ENCODE measurements at regions not wholly inside any gene's neighbourhood (a gene's known extent, or its start where the extent isn't known, plus 50 kb on each side); places are given as distances from the start of the nearest gene placed in this dataset.

- TF ChIP-seq CSDC2 (CRISPR knock-in tag; IDR thresholded peaks at IDR 0.05) (no peak), ZFP30 (CRISPR knock-in tag; IDR thresholded peaks at IDR 0.05) (no peak), SNAI2 (CRISPR knock-in tag; IDR thresholded peaks at IDR 0.05) (no peak), TOX (CRISPR knock-in tag; IDR thresholded peaks at IDR 0.05; ENCODE audit: borderline replicate concordance) (no peak), ZC3H10 (CRISPR knock-in tag; IDR thresholded peaks at IDR 0.05) (no peak), PATZ1 (CRISPR knock-in tag; IDR thresholded peaks at IDR 0.05; ENCODE audit: borderline replicate concordance) (no peak), CREB5 (CRISPR knock-in tag; IDR thresholded peaks at IDR 0.05; ENCODE audit: low read depth) (no peak), ZNF8 (CRISPR knock-in tag; IDR thresholded peaks at IDR 0.05) (no peak)
- ATAC-seq: no peak
Measured at GRCh38 chr2:239470151-239470900, 69.5 kb upstream of the HDAC4 start.

- TF ChIP-seq CREB5 (CRISPR knock-in tag; IDR thresholded peaks at IDR 0.05; ENCODE audit: low read depth): no peak
- TF ChIP-seq TSHZ2 (CRISPR knock-in tag; IDR thresholded peaks at IDR 0.05): no peak
- no peak for TF ChIP-seq OSR1 (CRISPR knock-in tag; IDR thresholded peaks at IDR 0.05)
- TF ChIP-seq ARNTL (CRISPR knock-in tag; IDR thresholded peaks at IDR 0.05; ENCODE audit: borderline replicate concordance, low read depth): no peak
- no peak for TF ChIP-seq ZC3H10 (CRISPR knock-in tag; IDR thresholded peaks at IDR 0.05)
- no peak for TF ChIP-seq ZNF70 (CRISPR knock-in tag; IDR thresholded peaks at IDR 0.05)
- no peak for TF ChIP-seq POU6F1 (CRISPR knock-in tag; IDR thresholded peaks at IDR 0.05; ENCODE audit: borderline replicate concordance, low read depth)
- TF ChIP-seq ZNF8 (CRISPR knock-in tag; IDR thresholded peaks at IDR 0.05): no peak
- TF ChIP-seq TCF4 (CRISPR knock-in tag; IDR thresholded peaks at IDR 0.05; ENCODE audit: borderline replicate concordance): no peak
- no peak for TF ChIP-seq GLIS3 (CRISPR knock-in tag; IDR thresholded peaks at IDR 0.05)
- no peak for TF ChIP-seq RARB (CRISPR knock-in tag; IDR thresholded peaks at IDR 0.05)
- TF ChIP-seq CSRNP3 (CRISPR knock-in tag; IDR thresholded peaks at IDR 0.05): no peak
- TF ChIP-seq BACH2 (CRISPR knock-in tag; IDR thresholded peaks at IDR 0.05; ENCODE audit: borderline replicate concordance): no peak
- no peak for TF ChIP-seq ZFP30 (CRISPR knock-in tag; IDR thresholded peaks at IDR 0.05)
- no peak for TF ChIP-seq TOX (CRISPR knock-in tag; IDR thresholded peaks at IDR 0.05; ENCODE audit: borderline replicate concordance)
- TF ChIP-seq PATZ1 (CRISPR knock-in tag; IDR thresholded peaks at IDR 0.05; ENCODE audit: borderline replicate concordance): no peak
- TF ChIP-seq ZNF565 (CRISPR knock-in tag; conservative IDR thresholded peaks at IDR 0.05; ENCODE audit: low read depth): no peak
- no peak for TF ChIP-seq ZFP3 (CRISPR knock-in tag; IDR thresholded peaks at IDR 0.05)
- TF ChIP-seq ESRRG (CRISPR knock-in tag; IDR thresholded peaks at IDR 0.05): no peak
- ATAC-seq: no peak
Measured at GRCh38 chr2:239469106-239469960, 68.5 kb upstream of the HDAC4 start.
